ENCODE measurements at regions not wholly inside any gene's neighbourhood (a gene's known extent, or its start where the extent isn't known, plus 50 kb on each side); places are given as distances from the start of the nearest gene placed in this dataset.

- no peak for DNase-seq (ENCODE audit: low spot score)
- Histone ChIP-seq H3K4me3 (no peak overlapping the region), H3K27ac (no peak overlapping the region)
- TF ChIP-seq, protein P1, sequence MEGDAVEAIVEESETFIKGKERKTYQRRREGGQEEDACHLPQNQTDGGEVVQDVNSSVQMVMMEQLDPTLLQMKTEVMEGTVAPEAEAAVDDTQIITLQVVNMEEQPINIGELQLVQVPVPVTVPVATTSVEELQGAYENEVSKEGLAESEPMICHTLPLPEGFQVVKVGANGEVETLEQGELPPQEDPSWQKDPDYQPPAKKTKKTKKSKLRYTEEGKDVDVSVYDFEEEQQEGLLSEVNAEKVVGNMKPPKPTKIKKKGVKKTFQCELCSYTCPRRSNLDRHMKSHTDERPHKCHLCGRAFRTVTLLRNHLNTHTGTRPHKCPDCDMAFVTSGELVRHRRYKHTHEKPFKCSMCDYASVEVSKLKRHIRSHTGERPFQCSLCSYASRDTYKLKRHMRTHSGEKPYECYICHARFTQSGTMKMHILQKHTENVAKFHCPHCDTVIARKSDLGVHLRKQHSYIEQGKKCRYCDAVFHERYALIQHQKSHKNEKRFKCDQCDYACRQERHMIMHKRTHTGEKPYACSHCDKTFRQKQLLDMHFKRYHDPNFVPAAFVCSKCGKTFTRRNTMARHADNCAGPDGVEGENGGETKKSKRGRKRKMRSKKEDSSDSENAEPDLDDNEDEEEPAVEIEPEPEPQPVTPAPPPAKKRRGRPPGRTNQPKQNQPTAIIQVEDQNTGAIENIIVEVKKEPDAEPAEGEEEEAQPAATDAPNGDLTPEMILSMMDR (IDR thresholded peaks at IDR 0.05), result no peak
Measured at GRCh38 chr11:25435197-25435596, 896.7 kb upstream of the ANO3 start.

DNA sequence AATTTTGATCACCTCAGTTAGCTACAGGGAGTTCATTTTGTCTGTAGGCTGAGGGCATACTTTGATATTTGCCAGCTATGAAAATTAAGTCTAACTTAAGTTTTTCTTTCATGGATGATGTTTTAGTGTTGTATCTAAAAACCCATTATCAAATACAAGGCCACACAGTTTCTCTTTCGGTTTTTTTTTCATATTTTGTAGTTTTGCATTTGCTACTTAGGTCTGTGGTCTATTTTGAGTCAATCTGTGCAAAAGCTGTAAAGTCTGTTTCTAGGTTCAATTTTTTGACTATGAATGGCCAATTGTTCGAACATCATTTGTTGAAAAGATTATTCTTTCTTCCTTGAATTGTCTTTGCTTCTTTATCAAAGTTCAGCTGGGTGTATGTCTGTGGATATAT lies 895.6 kb upstream of the ANO3 start:
- no peak overlapping the region for H3K27ac ChIP-seq
- no peak overlapping the region for H3K4me3 ChIP-seq
- TF ChIP-seq, protein P1 (IDR thresholded peaks at IDR 0.05), result no peak
- DNase-seq (ENCODE audit: low spot score), result no peak

DNA sequence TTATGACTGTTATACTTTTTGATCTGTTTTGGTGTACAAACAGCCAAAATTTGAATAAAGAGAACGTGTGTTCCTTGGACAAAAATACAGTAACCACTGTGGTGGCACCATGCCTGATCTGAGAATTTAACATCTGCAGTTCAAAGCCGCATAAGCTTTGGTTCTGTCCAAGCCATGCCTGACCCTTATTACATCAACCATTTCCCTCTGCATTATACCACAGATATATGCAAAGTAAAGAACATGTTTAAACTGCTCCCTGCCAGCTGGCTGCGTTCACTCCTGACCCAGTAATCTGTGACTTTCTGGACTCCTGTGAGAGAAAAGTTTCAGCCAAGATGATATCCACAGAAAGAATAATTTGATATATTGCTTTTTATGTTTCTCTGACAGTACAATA lies 890.5 kb upstream of the ANO3 start:
- Histone ChIP-seq H3K4me3 (no peak overlapping the region), H3K27ac (no peak overlapping the region)
- TF ChIP-seq, protein P1 (IDR thresholded peaks at IDR 0.05), result no peak
- DNase-seq (ENCODE audit: low spot score), result no peak

DNA sequence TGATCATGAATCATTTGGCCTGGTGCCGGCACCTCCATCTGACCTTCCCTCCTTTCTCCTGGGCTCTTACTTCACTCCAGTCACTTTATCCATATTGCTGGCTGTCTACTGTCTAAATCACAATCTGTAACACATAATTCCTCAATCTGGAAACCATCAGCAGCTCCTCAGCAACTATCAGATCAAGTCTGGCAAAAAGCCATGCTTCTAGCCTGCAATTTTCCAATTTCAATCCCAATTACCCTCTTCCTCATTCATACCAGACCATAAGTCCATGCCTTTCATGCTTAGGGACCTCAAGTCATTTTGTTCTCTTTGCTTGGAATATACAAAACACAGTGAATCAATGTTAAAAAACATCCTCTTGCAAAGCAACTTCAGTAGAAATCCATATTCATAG lies 882.8 kb upstream of the ANO3 start:
- no peak for DNase-seq (ENCODE audit: low spot score)
- TF ChIP-seq, protein P1 (IDR thresholded peaks at IDR 0.05), result no peak

DNA sequence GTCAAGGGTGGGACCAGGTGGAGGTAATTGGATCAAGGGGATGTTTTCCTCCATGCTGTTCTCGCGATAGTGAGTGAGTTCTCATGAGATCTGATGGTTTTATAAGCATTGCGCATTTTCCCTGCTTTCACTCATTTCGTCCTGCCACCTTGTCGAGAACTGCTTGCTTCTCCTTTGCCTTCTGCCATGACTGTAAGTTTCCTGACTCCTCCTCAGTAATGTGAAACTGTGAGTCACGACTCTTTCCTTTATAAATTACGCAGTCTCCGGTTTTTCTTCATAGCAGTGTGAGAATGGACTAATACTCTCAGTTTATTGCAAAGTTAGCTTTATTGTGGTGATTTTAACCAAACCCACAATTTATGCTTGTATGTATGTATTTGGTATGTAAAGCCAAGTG lies 878.5 kb upstream of the ANO3 start:
- no peak for DNase-seq (ENCODE audit: low spot score)
- TF ChIP-seq, protein P1 (IDR thresholded peaks at IDR 0.05), result no peak
- H3K27ac ChIP-seq, result no peak overlapping the region
- H3K4me3 ChIP-seq, result no peak overlapping the region

More for the DNA sequence above, 882.8 kb upstream of the ANO3 start:
- Histone ChIP-seq H3K27ac (no peak overlapping the region), H3K4me3 (no peak overlapping the region)

GRCh38 chr11:25456211-25456610 lies 875.7 kb upstream of the ANO3 start:
- Histone ChIP-seq H3K27ac (no peak overlapping the region), H3K4me3 (no peak overlapping the region)
- DNase-seq (ENCODE audit: low spot score), result no peak
- TF ChIP-seq, protein P1 (IDR thresholded peaks at IDR 0.05), result no peak

- H3K27ac ChIP-seq, result no peak overlapping the region
- no peak for DNase-seq (ENCODE audit: low spot score)
- TF ChIP-seq, protein P1 (IDR thresholded peaks at IDR 0.05), result no peak
- H3K4me3 ChIP-seq, result no peak overlapping the region
Measured at GRCh38 chr11:25483915-25484635, 847.9 kb upstream of the ANO3 start.
